DOHH2 (cell line): ENCODE measurements at regions not wholly inside any gene's neighbourhood (a gene's known extent, or its start where the extent isn't known, plus 50 kb on each side); places are given as distances from the start of the nearest gene placed in this dataset.

Source experiments
- CTCF ChIP-seq: fragments of 200-600 bp; sonication (generic); IDR thresholded peaks from one replicate; pipeline ENCODE4 v1.5.1; 2014; ENCODE audit warnings: antibody characterized with exemption, mild to moderate bottlenecking, low read depth, low read length; ENCODE audit not compliant: poor library complexity, severe bottlenecking
- EZH2phosphoT487 ChIP-seq: fragments of 200-600 bp; sonication (generic); IDR thresholded peaks from 2 replicates; pipeline ENCODE4 v1.6.1; 2017; ENCODE audit warnings: borderline replicate concordance, mild to moderate bottlenecking, antibody characterized with exemption, low read length, moderate library complexity, mixed read lengths

- TF ChIP-seq CTCF: no peak
- TF ChIP-seq EZH2phosphoT487: no peak
Measured at GRCh38 chr3:170745211-170745718, 124.7 kb downstream of the RPL22L1 start.
